CD4-positive, alpha-beta T cell (primary cell): ENCODE measurements at regions not wholly inside any gene's neighbourhood (a gene's known extent, or its start where the extent isn't known, plus 50 kb on each side); places are given as distances from the start of the nearest gene placed in this dataset.

Source experiments
- ATAC-seq: fragments of 200-7000 bp; cut with Tn5 transposase; one replicate; pipeline ENCODE4 v1.10.0; 2022; ENCODE audit warnings: mild to moderate bottlenecking; ENCODE audit not compliant: poor library complexity
- CTCF ChIA-PET: fragments of 350-600 bp; sonication (Branson Sonifier 250); formaldehyde crosslinking; loops from one replicate; lab custom pipeline; 2021; ENCODE audit warnings: antibody characterized with exemption, inconsistent platforms; lab: Charles Lee
- POLR2A ChIA-PET: fragments of 350-600 bp; sonication (Branson Sonifier 250); formaldehyde crosslinking; loops from one replicate; lab custom pipeline; 2021; ENCODE audit warnings: antibody characterized with exemption, inconsistent platforms; lab: Charles Lee
- DNase-seq, 14 experiments: peaks; one replicate each; pipeline ENCODE4 v3.0.0-alpha.2; 2013 to 2020; ENCODE audit warnings: mixed read lengths in 2 of 14
- H3K27ac ChIP-seq, 2 donors: one replicate each; pipeline versions ENCODE4 v1.5.1 to v1.7.0; 2013; ENCODE audit warnings: low read length in 2 of 2, low read depth in 1 of 2, mild to moderate bottlenecking in 1 of 2
- H3K27me3 ChIP-seq, 2 experiments: 1 replicate in 1 of 2; 2 replicates in 1 of 2; pipeline versions ENCODE4 v1.6.1 to v1.7.0; 2013; ENCODE audit warnings: low read length in 2 of 2, control low read depth in 1 of 2, mild to moderate bottlenecking in 1 of 2, moderate library complexity in 1 of 2; ENCODE audit not compliant: insufficient read depth in 2 of 2, control insufficient read depth in 1 of 2
- H3K36me3 ChIP-seq: one replicate; pipeline ENCODE4 v1.6.1; 2013; ENCODE audit warnings: low read length, control low read depth; ENCODE audit not compliant: insufficient read depth
- H3K4me1 ChIP-seq: one replicate; pipeline ENCODE4 v1.6.1; 2013; ENCODE audit warnings: low read length, control low read depth; ENCODE audit not compliant: insufficient read depth
- H3K4me3 ChIP-seq: one replicate; pipeline ENCODE4 v1.5.1; 2013; ENCODE audit warnings: mild to moderate bottlenecking, low read length, moderate library complexity
- H3K9me3 ChIP-seq, 2 experiments: 1 replicate in 1 of 2; 2 replicates in 1 of 2; pipeline versions ENCODE4 v1.6.1 to v1.7.0; 2013; ENCODE audit warnings: low read length in 2 of 2, mild to moderate bottlenecking in 2 of 2, control low read depth in 1 of 2, moderate library complexity in 1 of 2; ENCODE audit not compliant: control insufficient read depth in 1 of 2, insufficient read depth in 1 of 2
- H3K27ac Mint-ChIP-seq: one replicate; pipeline ENCODE4 v1.8.0; 2020; ENCODE audit warnings: mixed read lengths
- H3K27me3 Mint-ChIP-seq: one replicate; pipeline ENCODE4 v1.8.0; 2021; ENCODE audit warnings: mixed read lengths
- H3K36me3 Mint-ChIP-seq: one replicate; pipeline ENCODE4 v1.8.0; 2021; ENCODE audit warnings: low read depth, mixed read lengths
- H3K4me1 Mint-ChIP-seq: one replicate; pipeline ENCODE4 v1.8.0; 2021; ENCODE audit warnings: low read depth, mixed read lengths
- H3K4me3 Mint-ChIP-seq: one replicate; pipeline ENCODE4 v1.8.0; 2020; ENCODE audit warnings: mild to moderate bottlenecking, mixed read lengths
- H3K9me3 Mint-ChIP-seq: one replicate; pipeline ENCODE4 v1.8.0; 2020; ENCODE audit warnings: mixed read lengths
- intact Hi-C, 2 experiments: fragments of 100-400 bp; cut with DNase I in 1 of 2; cut with micrococcal nuclease in 1 of 2; formaldehyde crosslinking; loops; one replicate each; pipeline versions ENCODE4 v1.15.1 to v1.9.0; 2023 to 2025; cut with DNase I, micrococcal nuclease
- TF ChIP-seq, protein P1 (sequence below): fragments of 200-600 bp; IDR thresholded peaks from one replicate; pipeline ENCODE4 v1.8.0; 2022; ENCODE audit warnings: antibody characterized with exemption, mild to moderate bottlenecking

DNA sequence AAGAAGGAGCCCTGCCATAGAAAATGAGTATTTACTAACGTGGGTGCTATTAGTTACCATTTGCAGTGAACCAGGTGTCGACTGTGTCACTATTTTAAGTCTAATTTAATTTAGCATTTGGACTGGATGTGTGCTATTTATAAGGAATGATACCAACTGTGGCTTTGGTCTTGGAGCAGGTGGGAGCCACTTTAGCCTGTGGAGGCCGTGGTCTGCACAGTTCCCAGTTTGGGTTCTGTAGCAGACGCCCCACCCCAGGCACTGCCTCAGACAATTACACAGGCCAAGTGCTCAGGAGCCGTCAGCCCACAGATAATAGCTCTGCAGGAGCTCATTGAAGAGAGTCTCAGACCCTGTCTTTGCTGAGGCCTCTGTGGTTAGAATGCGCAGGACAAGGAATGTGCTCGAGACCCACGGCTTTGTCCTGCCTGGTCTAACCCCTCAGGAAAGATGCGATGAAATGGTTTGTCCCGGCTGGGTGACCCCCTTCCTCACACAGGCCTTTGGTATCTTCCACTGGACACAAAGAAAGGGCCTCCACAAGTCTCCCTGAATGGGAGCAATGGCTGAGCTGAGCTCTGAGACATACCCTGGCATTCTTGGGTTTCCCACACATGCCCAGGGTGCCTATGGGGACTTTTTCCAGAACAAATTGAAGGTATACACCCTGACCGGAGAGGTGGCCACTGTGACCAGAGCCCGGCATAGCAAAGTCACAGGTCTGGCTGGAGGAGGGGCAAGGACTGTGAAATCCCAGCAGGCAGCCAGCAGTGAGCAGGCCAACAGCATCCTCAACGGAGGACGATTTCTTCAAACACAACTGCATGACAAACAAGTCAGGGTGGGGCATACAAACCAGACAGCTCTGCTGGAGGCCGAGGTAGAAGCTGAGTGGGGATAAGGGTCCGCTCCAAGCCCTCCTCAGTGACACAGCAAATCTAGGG, 251.2 kb downstream of the ARHGAP12 start:
- H3K27me3 Mint-ChIP-seq: no peaks in the 10 kb centered on the region
- Histone ChIP-seq H3K27me3 (no peaks in the 10 kb centered on the region), H3K4me3 (no peak overlapping the region), H3K4me1 (no peaks in the 10 kb centered on the region), H3K36me3 (no peaks in the 10 kb centered on the region), H3K9me3 (peaks cover 0 to 16% of the 10 kb centered on the region in 2 experiments), H3K27ac (no peak overlapping the region)
- no peaks in the 10 kb centered on the region for H3K36me3 Mint-ChIP-seq
- no peak overlapping the region for H3K4me3 Mint-ChIP-seq
- ChIA-PET POLR2A (interaction anchor here (0.6 kb wide), 1 partner anchor 682 kb away, joined by 3 read pairs; no protein-coding TSS in a partner anchor), CTCF (no interaction called here)
- no peaks in the 10 kb centered on the region for H3K4me1 Mint-ChIP-seq
- peaks cover 12% of the 10 kb centered on the region for H3K9me3 Mint-ChIP-seq
- DNase-seq (no peak), ATAC-seq (no peak)
- TF ChIP-seq, protein P1, sequence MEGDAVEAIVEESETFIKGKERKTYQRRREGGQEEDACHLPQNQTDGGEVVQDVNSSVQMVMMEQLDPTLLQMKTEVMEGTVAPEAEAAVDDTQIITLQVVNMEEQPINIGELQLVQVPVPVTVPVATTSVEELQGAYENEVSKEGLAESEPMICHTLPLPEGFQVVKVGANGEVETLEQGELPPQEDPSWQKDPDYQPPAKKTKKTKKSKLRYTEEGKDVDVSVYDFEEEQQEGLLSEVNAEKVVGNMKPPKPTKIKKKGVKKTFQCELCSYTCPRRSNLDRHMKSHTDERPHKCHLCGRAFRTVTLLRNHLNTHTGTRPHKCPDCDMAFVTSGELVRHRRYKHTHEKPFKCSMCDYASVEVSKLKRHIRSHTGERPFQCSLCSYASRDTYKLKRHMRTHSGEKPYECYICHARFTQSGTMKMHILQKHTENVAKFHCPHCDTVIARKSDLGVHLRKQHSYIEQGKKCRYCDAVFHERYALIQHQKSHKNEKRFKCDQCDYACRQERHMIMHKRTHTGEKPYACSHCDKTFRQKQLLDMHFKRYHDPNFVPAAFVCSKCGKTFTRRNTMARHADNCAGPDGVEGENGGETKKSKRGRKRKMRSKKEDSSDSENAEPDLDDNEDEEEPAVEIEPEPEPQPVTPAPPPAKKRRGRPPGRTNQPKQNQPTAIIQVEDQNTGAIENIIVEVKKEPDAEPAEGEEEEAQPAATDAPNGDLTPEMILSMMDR: no peak
- no peak overlapping the region for H3K27ac Mint-ChIP-seq
- intact Hi-C loops: no loop called here

DNA sequence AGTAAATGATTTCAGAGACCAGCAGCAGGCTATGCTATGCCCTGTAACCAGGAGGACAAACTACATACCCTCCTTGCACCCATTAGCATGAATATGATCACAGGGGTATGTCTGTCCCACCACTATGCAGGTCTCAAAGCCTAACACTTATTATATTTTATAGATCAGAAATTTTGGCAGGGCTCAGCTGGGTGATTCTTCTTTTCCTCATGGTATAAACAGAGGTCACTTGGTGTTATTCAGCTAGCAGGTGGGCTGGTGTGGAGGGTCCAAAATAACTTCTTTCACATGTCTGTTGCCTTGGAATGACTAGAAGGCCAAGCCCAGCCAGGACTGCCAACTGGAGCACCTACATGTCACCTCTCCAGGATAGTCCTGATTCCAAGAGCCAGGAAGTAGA, 252.9 kb downstream of the ARHGAP12 start:
- H3K4me3 Mint-ChIP-seq: no peak overlapping the region
- no peaks in the 10 kb centered on the region for H3K27me3 ChIP-seq
- no peak for ATAC-seq
- TF ChIP-seq, protein P1: no peak
- no peaks in the 10 kb centered on the region for H3K4me1 ChIP-seq
- H3K27ac Mint-ChIP-seq: no peak overlapping the region
- no peak overlapping the region for H3K4me3 ChIP-seq
- DNase-seq: no peak
- no peaks in the 10 kb centered on the region for H3K27me3 Mint-ChIP-seq
- ChIA-PET POLR2A (no interaction called here), CTCF (no interaction called here)
- H3K27ac ChIP-seq: no peak overlapping the region
- H3K36me3 ChIP-seq: no peaks in the 10 kb centered on the region
- peaks cover 8% of the 10 kb centered on the region for H3K9me3 Mint-ChIP-seq
- H3K4me1 Mint-ChIP-seq: no peaks in the 10 kb centered on the region
- H3K36me3 Mint-ChIP-seq: no peaks in the 10 kb centered on the region
- intact Hi-C loops: no loop called here
- H3K9me3 ChIP-seq: peaks cover 4 to 16% of the 10 kb centered on the region in 2 experiments

DNA sequence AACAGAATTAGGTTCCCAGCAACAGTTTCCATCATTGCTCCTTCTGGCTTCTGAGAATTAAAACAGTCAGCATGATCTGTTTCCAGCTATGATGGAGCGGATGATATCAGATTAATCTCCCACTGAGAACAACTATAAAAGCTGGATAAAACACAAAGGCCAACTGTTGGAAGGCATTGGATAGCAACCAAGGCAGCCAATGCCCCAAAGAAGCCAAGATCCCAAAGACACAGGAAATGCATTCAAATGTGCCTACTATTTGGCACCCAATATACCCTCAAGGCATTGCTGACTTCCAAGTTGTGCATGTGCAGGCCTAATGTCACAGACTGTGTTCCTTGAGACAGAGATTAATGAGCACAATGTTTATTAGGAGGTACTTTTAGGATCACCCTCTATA, 259.3 kb downstream of the ARHGAP12 start:
- POLR2A ChIA-PET: no interaction called here
- no peaks in the 10 kb centered on the region for H3K4me1 Mint-ChIP-seq
- TF ChIP-seq, protein P1: no peak

More for the DNA sequence above, 259.3 kb downstream of the ARHGAP12 start:
- peaks cover 3 to 4% of the 10 kb centered on the region in 2 experiments for H3K9me3 ChIP-seq
- no peak for DNase-seq
- intact Hi-C loops: no loop called here
- no peaks in the 10 kb centered on the region for H3K36me3 Mint-ChIP-seq
- H3K27ac Mint-ChIP-seq: no peak overlapping the region
- no peaks in the 10 kb centered on the region for H3K4me1 ChIP-seq
- H3K9me3 Mint-ChIP-seq: peaks cover 5% of the 10 kb centered on the region
- H3K36me3 ChIP-seq: no peaks in the 10 kb centered on the region
- no peak overlapping the region for H3K27ac ChIP-seq
- CTCF ChIA-PET: no interaction called here
- no peak for ATAC-seq
- H3K4me3 Mint-ChIP-seq: no peak overlapping the region
- H3K4me3 ChIP-seq: no peak overlapping the region
- no peaks in the 10 kb centered on the region for H3K27me3 Mint-ChIP-seq
- no peaks in the 10 kb centered on the region for H3K27me3 ChIP-seq
